Kidney (tissue), 13 donors: ENCODE measurements at regions not wholly inside any gene's neighbourhood (a gene's known extent, or its start where the extent isn't known, plus 50 kb on each side); places are given as distances from the start of the nearest gene placed in this dataset.
A peak's percentile ranks its signal among the peaks of the same experiment; 100 is the strongest.

Experiments
- DNase-seq, 5 donors: peaks; one replicate each; pipeline ENCODE4 v3.0.0-alpha.2; 2013 to 2020
- FAIRE-seq: peaks from 2 replicates; lab custom pipeline; 2012; peaks lifted over from hg19 to GRCh38; lab: Jason Lieb, UNC
- H3K27ac ChIP-seq, 2 donors: one replicate each; pipeline ENCODE4 v1.7.0; 2013; ENCODE audit warnings: low read depth in 2 of 2, low read length in 2 of 2, inconsistent platforms in 1 of 2
- H3K27me3 ChIP-seq: one replicate; pipeline ENCODE4 v1.7.1; 2013; ENCODE audit warnings: low read length, inconsistent platforms; ENCODE audit not compliant: control insufficient read depth, insufficient read depth
- H3K36me3 ChIP-seq, 3 donors: one replicate each; pipeline versions ENCODE4 v1.7.0 to v1.7.1; 2013; ENCODE audit warnings: low read length in 3 of 3, control low read depth in 1 of 3, inconsistent platforms in 1 of 3; ENCODE audit not compliant: insufficient read depth in 3 of 3, control insufficient read depth in 2 of 3
- H3K4me1 ChIP-seq, 3 donors: one replicate each; pipeline versions ENCODE4 v1.7.0 to v1.7.1; 2013; ENCODE audit warnings: low read length in 3 of 3, inconsistent platforms in 1 of 3, low read depth in 1 of 3; ENCODE audit not compliant: control insufficient read depth in 2 of 3, insufficient read depth in 2 of 3
- H3K4me3 ChIP-seq, 3 donors: one replicate each; pipeline versions ENCODE4 v1.7.0 to v1.8.1; 2013; ENCODE audit warnings: low read length in 3 of 3, control low read depth in 1 of 3, inconsistent platforms in 1 of 3
- H3K9ac ChIP-seq, 3 donors: one replicate each; pipeline versions ENCODE4 v1.7.0 to v1.7.1; 2013; ENCODE audit warnings: low read length in 3 of 3, control low read depth in 1 of 3, inconsistent platforms in 1 of 3
- H3K9me3 ChIP-seq, 3 donors: one replicate each; pipeline versions ENCODE4 v1.7.0 to v1.7.1; 2013; ENCODE audit warnings: low read length in 3 of 3, control low read depth in 1 of 3, inconsistent platforms in 1 of 3; ENCODE audit not compliant: control insufficient read depth in 2 of 3, insufficient read depth in 1 of 3
- intact Hi-C: fragments of 100-400 bp; cut with DNase I; formaldehyde crosslinking; loops from one replicate; pipeline ENCODE4 v1.11.1; 2022
- TF ChIP-seq, protein P1 (sequence below): IDR thresholded peaks from 3 replicates; pipeline ENCODE4 v1.5.1; 2012; ENCODE audit warnings: mild to moderate bottlenecking, moderate library complexity, borderline replicate concordance; ENCODE audit not compliant: insufficient read depth; ENCODE audit errors: extremely low read depth
- donor health status: control.
- donor health status: control.
- donor health status: control.
- donor health status: control.
- donor health status: control.
- donor health status: DM: yes; HTN: yes; CAD: no.
- donor health status: Normal renal cell carcinoma (clear cell type).

- Histone ChIP-seq H3K36me3 (no peaks in the 10 kb centered on the region), H3K9me3 (no peaks in the 10 kb centered on the region), H3K4me1 (peaks cover 0 to 2% (median 2%) of the 10 kb centered on the region in 3 donors), H3K27ac (no peak overlapping the region), H3K27me3 (no peaks in the 10 kb centered on the region), H3K9ac (no peak overlapping the region), H3K4me3 (no peak overlapping the region)
- intact Hi-C loops = no loop called here
- TF ChIP-seq, protein P1, sequence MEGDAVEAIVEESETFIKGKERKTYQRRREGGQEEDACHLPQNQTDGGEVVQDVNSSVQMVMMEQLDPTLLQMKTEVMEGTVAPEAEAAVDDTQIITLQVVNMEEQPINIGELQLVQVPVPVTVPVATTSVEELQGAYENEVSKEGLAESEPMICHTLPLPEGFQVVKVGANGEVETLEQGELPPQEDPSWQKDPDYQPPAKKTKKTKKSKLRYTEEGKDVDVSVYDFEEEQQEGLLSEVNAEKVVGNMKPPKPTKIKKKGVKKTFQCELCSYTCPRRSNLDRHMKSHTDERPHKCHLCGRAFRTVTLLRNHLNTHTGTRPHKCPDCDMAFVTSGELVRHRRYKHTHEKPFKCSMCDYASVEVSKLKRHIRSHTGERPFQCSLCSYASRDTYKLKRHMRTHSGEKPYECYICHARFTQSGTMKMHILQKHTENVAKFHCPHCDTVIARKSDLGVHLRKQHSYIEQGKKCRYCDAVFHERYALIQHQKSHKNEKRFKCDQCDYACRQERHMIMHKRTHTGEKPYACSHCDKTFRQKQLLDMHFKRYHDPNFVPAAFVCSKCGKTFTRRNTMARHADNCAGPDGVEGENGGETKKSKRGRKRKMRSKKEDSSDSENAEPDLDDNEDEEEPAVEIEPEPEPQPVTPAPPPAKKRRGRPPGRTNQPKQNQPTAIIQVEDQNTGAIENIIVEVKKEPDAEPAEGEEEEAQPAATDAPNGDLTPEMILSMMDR = no peak
- DNase-seq (no peak), FAIRE-seq (no peak)
Observed at GRCh38 chr3:34258271-34258998, 460.0 kb downstream of the PDCD6IP start.

GRCh38 chr3:34260271-34261000, 462.0 kb downstream of the PDCD6IP start:
- Histone ChIP-seq H3K27me3 (no peaks in the 10 kb centered on the region), H3K4me3 (no peak overlapping the region), H3K27ac (no peak overlapping the region), H3K36me3 (no peaks in the 10 kb centered on the region), H3K9me3 (no peaks in the 10 kb centered on the region), H3K9ac (no peak overlapping the region), H3K4me1 (peaks cover 0 to 2% (median 2%) of the 10 kb centered on the region in 3 donors)
- FAIRE-seq = no peak
- peak in 4 of 5 donors; percentile 49 to 84 (median 70) for DNase-seq
- intact Hi-C loops = no loop called here
- TF ChIP-seq, protein P1 = peak; percentile 53

- Histone ChIP-seq H3K4me3 (no peak overlapping the region), H3K36me3 (no peaks in the 10 kb centered on the region), H3K9me3 (no peaks in the 10 kb centered on the region), H3K27me3 (no peaks in the 10 kb centered on the region), H3K9ac (no peak overlapping the region), H3K27ac (no peak overlapping the region), H3K4me1 (peaks cover 0 to 2% (median 2%) of the 10 kb centered on the region in 3 donors)
- TF ChIP-seq, protein P1 = no peak
- intact Hi-C loops = no loop called here
- FAIRE-seq = no peak
- DNase-seq = peak in 1 of 5 donors; percentile 4
Observed at GRCh38 chr3:34261001-34261385, 462.6 kb downstream of the PDCD6IP start.
